HG03571 (cell line): ENCODE measurements at regions not wholly inside any gene's neighbourhood (a gene's known extent, or its start where the extent isn't known, plus 50 kb on each side); places are given as distances from the start of the nearest gene placed in this dataset.

Experiments used
- ATAC-seq: cut with Tn5 transposase; IDR thresholded peaks from one replicate; pipeline ENCODE4 v1.9.1; 2021; ENCODE audit not compliant: unreplicated experiment

GRCh38 chr12:67573566-67573965 lies 75.0 kb upstream of the DYRK2 start:
- ATAC-seq: no peak

GRCh38 chr12:67578976-67579661 lies 69.4 kb upstream of the DYRK2 start:
- ATAC-seq: no peak

DNA sequence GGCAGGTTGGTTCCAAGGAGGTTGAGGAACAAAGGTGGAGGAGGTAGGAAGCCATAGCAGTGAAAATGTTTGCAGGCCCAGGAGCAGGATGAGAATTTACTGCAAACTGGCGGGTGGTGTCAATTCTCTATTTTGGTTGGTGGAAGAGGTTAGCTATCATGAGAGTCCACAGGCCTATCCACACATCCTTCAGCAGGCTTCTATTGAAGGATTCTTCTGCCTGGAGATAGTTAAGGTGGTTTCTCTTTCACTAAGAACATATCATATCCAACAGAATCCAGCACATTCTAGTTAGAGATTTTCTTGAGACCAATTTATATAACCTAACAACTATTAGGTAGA lies 68.9 kb upstream of the DYRK2 start:
- ATAC-seq: no peak

DNA sequence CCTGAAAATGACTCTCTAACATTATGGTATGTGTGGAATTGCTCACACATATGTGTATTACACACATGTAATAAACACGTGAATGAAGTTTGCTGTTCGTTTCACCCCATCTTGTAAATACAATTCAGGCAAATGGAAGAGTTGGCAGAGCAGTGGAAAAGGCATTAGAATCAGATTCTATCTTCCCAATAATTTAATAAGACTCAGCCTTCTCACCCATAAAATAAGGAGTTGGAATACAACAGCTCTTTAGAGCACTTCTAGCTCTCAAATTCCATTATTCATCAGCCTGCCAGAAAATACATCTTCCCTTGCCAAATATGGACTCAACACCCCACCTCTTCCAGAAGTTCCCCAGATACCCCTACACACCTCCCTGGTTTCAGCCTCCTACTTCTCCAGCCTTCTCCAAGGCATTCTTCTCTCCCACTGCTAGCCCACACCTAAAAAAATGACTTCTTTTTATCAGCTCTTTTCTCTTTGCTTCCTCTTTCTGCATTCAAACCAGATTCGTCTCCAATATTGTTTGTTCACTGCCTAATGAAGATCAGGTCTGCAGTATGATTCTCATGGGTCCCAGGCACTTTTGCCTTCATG lies 66.2 kb upstream of the DYRK2 start:
- ATAC-seq: no peak

- no peak for ATAC-seq
These were observed 65.7 kb upstream of the DYRK2 start for GRCh38 chr12:67582844-67583243.

DNA sequence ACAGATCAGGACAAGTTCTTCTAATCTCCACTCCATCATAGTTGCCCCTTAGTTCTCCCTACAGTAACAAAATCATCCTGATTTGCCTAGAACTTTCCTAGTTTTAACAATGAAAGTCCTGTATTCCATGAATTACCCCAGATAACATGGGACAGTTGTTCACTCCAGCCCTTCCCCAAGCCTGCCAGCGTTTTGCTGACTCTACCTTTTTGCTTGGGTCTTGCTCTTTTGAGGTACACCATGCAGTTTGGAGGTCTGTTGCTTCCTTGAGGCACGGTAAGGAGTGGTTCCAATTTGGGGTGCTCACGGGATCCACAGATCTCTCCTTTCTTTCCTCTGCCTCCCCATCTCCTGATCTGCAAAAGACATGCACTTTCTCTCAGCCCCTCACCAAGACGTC lies 61.6 kb upstream of the DYRK2 start:
- no peak for ATAC-seq

DNA sequence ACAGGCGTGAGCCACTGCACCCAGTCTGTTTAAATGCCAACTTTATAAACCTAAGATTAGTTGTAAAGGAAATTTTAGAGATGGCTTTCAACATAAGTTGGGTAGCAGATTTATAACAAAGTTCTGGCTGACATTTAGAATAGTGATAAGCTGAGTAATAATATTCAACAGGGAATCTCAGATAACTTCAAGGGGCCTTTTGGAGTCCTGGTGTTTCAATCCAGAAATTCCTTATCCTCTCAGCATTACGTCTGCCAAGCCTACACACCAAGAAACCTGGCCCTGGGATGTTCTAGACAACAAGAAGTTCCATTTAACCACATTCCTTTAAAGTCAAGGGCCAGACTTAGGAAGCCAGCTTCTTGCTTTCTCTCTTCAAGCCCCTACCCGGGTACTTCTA lies 59.5 kb upstream of the DYRK2 start:
- ATAC-seq: no peak

- no peak for ATAC-seq
These were observed 58.3 kb upstream of the DYRK2 start for GRCh38 chr12:67590149-67590790.

GRCh38 chr12:67592228-67593011 lies 56.1 kb upstream of the DYRK2 start:
- peak; percentile 92 for ATAC-seq

DNA sequence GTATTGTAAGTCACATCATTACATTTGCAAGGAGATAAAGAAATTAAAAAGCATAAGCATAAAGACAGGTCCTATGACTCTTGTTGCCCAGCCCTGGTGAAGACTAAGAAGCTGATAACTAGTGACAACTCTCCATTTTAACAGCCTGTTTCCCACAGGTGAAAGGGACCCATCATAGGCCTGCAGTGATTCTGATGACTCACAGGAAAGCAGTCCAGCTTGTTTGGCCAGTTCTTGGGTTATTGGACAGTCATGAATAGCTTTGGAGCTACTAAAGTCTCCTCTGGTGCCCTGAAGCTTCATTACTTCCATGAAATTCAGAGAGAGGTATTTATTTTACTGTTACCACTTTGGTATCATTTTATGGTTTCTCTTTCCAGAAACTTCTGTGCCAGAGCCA lies 55.5 kb upstream of the DYRK2 start:
- ATAC-seq: no peak

GRCh38 chr12:67593461-67594330 lies 54.8 kb upstream of the DYRK2 start:
- no peak for ATAC-seq

DNA sequence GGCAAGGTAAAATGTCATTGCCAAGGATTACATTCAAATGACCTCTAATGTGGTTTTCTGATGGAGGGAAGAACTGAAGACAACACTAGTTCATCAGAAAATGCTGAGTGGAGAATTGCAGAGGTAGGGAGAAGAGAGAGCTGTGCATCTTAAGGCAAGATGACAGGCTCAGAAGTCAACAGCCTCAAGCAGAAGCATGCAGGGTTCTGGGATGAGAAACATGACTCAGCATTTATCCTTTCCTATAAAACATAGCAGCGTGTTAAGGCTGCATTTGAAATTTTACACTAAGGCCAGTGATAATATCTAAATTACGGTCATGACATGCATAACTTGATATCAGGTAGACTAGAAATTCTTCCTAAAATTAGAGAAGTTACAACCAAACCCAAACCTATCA lies 53.7 kb upstream of the DYRK2 start:
- no peak for ATAC-seq

DNA sequence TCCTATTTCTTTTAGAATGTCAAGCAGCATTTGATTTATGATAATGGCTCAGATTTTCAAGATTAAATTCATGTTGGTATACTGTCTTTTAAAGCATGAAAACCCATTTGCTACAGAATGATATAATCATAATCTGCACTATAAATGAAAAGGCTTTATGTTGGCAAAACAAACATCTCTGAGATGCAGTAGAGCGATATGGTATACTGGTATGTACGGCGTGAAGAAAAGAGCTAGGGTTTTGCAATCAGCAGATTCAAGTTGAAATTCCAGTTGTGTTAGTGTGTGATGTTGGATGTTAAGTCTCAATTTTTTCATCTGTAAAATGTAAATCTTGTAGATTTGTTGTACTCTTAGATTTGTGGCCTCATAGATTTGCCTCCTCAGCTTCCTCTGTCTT lies 53.2 kb upstream of the DYRK2 start:
- ATAC-seq: no peak

- no peak for ATAC-seq
These were observed 49.9 kb upstream of the DYRK2 start for GRCh38 chr12:67598598-67598997.
